SU-DHL-6 (cell line): ENCODE measurements at regions not wholly inside any gene's neighbourhood (a gene's known extent, or its start where the extent isn't known, plus 50 kb on each side); places are given as distances from the start of the nearest gene placed in this dataset.

Experiments
- CTCF ChIP-seq: fragments of 200-600 bp; sonication (generic); IDR thresholded peaks from one replicate; pipeline ENCODE4 v1.5.1; 2017; ENCODE audit warnings: antibody characterized with exemption, mild to moderate bottlenecking, low read length, moderate library complexity; ENCODE audit not compliant: insufficient read depth, poor library complexity, severe bottlenecking
- EZH2phosphoT487 ChIP-seq: fragments of 200-600 bp; sonication (generic), shearing (Covaris generic); conservative IDR thresholded peaks from 2 replicates; pipeline ENCODE4 v1.6.1; 2018; ENCODE audit warnings: mild to moderate bottlenecking, antibody characterized with exemption, low read length, moderate library complexity, mixed read lengths

GRCh38 chr6:121759370-121759769 is 323.9 kb downstream of the GJA1 start:
- TF ChIP-seq CTCF (no peak), EZH2phosphoT487 (no peak)
